ENCODE measurements at regions not wholly inside any gene's neighbourhood (a gene's known extent, or its start where the extent isn't known, plus 50 kb on each side); places are given as distances from the start of the nearest gene placed in this dataset.
A peak's percentile ranks its signal among the peaks of the same experiment; 100 is the strongest.

GRCh38 chr21:15549671-15550070 lies 180.1 kb upstream of the USP25 start:
- no peak for DNase-seq (ENCODE audit: low spot score)
- no peak for TF ChIP-seq CTCF (IDR thresholded peaks at IDR 0.05; ENCODE audit: extremely low read depth, missing control alignments)

- peak; percentile 4 for DNase-seq (ENCODE audit: low spot score)
- no peak for TF ChIP-seq CTCF (IDR thresholded peaks at IDR 0.05; ENCODE audit: extremely low read depth, missing control alignments)
Observed at GRCh38 chr21:15552914-15553494, 176.8 kb upstream of the USP25 start.

GRCh38 chr21:15557925-15558324 lies 171.9 kb upstream of the USP25 start:
- DNase-seq (ENCODE audit: low spot score), result no peak
- TF ChIP-seq CTCF (IDR thresholded peaks at IDR 0.05; ENCODE audit: extremely low read depth, missing control alignments), result no peak

- no peak for TF ChIP-seq CTCF (IDR thresholded peaks at IDR 0.05; ENCODE audit: extremely low read depth, missing control alignments)
- DNase-seq (ENCODE audit: low spot score), result no peak
Observed at GRCh38 chr21:15558884-15559283, 170.9 kb upstream of the USP25 start.

DNA sequence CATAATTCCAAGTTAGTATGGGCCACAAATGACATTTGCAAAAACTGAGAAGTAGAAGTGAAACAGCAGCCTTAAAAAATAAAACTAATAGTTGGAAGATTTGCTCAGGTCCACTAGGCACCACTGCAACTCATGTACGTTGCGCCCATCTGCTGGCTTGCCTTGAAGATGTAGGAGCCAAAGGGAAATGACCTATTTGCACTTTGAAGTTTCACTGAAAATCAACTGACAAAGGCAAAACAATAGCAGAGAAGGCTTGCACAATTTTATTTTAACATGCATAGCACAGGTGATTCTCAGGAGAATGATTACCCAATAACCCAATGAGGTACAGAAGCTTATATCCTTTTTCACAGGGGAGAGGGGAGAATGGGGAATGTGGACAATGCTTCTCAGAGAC lies 170.1 kb upstream of the USP25 start:
- DNase-seq (ENCODE audit: low spot score), result no peak
- no peak for TF ChIP-seq CTCF (IDR thresholded peaks at IDR 0.05; ENCODE audit: extremely low read depth, missing control alignments)

DNA sequence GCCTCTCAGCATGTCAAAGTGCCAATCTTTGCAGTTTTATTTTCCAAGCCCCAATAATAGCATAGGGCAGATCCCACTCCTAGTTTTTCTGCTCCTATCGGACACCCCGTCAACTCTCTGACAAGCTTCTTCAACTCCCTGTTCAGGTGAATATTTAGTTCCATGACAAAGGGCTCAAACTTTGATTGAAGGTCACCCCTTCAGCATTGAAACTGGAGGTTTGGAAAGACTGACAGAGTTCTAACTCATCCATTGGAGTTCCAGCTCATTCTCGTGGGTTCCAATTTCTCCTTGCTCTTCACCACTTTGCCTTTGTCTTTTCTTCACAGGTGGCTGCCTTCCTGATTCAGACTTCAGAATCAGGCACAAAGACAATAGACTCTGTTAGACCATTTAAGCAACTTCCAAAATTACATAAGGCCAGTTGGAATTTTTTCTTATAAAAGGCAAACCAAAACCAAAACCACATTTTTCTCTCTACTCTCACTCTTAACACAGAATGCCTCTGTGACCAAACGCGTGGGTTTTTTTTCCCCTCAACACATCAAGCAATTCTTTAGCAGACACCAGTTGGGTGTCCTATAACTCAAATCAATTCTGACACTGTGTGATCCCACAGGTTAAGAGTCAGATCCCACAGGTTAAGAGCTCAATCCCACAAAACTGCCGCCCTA lies 169.3 kb upstream of the USP25 start:
- no peak for TF ChIP-seq CTCF (IDR thresholded peaks at IDR 0.05; ENCODE audit: extremely low read depth, missing control alignments)
- DNase-seq (ENCODE audit: low spot score), result no peak

- DNase-seq (ENCODE audit: low spot score), result no peak
- TF ChIP-seq CTCF (IDR thresholded peaks at IDR 0.05; ENCODE audit: extremely low read depth, missing control alignments), result no peak
Observed at GRCh38 chr21:15562748-15563147, 167.0 kb upstream of the USP25 start.

All from GM20000 (cell line).